CD4-positive, alpha-beta T cell treated with Interleukin-6 at 100 ng/mL for 8 hours (primary cell): ENCODE measurements at regions not wholly inside any gene's neighbourhood (a gene's known extent, or its start where the extent isn't known, plus 50 kb on each side); places are given as distances from the start of the nearest gene placed in this dataset.
"Not testable (repeated sequence)": the region's sequence is repeated elsewhere in the genome, so short reads cannot be mapped to it uniquely, and the experiment has no call there.

ENCODE experiments used
- DNase-seq: peaks from one replicate; pipeline ENCODE4 v3.0.0-alpha.2; 2020; ENCODE audit warnings: mixed read lengths, low spot score

DNA sequence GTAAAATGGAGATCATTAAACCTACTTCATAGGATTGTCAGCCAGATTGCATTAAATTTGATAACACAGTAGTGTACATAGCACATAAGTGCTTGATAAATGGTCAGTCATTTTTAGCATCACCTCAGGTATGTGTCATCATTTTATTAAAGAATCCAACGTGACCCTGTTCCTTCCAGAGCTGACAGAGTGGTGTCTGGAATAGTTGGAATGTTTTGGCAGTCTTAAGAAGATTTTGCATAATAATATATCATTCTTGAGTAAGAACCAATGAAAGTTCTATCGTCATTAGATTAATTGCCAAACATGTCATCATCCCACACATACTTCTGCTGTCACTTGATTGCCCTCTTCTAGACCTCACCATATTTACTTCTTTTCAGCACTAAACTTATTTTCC lies 451.4 kb upstream of the POM121L12 start:
- no peak for DNase-seq

DNA sequence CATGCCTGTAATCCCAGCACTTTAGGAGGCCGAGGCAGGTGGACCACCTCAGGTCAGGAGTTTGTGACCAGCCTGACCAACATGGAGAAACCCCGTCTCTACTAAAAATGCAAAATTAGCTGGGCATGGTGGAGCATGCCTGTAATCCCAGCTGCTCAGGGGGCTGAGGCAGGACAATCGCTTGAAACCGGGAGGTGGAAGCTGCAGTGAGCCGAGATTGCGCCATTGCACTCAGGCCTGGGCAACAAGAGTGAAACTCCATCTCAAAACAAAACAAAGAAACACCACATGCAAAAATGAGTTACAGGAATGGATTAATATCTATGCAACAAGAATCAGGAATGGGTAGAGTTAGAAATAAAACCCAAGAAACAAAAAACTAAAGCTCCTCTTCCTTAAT lies 462.3 kb upstream of the POM121L12 start:
- not testable (repeated sequence) for DNase-seq

DNA sequence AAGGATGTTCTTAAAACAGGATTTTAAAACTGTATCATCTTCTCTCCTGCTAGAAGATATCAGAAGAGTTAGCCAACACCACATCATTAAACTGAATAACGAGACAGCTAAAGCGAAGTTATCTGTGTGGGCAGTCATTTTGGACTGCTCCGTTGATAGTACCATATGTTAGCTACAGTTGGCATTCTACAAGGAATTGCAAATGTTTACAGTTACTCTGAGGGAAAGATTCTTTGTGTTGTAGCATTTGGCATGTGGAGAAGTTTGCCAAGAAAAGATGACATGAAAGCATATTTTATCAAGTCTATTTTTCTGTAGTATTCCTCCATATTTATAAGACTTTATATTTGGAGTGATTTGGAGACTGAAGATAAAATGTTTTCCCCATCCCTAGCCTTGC lies 464.4 kb upstream of the POM121L12 start:
- no peak for DNase-seq

DNA sequence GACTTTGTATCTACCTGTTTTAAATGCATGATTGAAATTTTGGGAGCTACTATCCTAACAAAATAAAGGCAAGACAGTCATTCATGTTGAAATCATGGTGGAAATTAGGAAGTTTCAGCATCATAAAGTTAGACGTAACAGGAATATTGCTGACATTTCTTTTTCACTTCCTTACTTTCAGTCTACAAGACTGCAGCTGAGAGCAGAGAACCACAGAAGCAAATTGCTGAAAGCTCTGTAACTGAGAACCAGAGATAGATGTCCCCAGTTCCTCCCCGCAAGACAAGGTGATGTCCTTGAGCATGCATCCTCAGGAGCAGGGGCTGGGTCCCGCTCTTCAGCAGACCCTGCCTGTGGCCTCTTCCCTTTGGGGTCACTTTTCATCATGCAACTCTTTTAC lies 466.3 kb upstream of the POM121L12 start:
- DNase-seq, result no peak

DNA sequence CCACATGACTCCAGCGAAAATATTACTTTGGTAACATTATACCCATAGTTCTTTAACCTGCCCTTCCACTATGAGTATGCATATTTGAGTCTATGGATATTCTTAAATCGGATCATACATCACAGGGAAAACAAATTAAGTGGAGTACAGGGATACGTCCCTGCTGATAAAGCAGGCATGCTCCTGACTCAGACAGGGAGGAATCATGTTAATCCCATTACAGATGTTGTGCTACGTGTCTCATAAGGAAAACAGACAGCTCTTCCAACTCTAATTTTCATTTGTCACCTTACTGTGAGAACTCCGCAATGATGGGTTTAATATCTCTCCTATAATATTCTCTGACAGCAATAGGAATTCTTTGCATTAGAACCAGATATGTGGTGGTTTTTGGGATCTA lies 469.5 kb upstream of the POM121L12 start:
- no peak for DNase-seq

GRCh38 chr7:52555805-52556204 lies 479.6 kb upstream of the POM121L12 start:
- no peak for DNase-seq

DNA sequence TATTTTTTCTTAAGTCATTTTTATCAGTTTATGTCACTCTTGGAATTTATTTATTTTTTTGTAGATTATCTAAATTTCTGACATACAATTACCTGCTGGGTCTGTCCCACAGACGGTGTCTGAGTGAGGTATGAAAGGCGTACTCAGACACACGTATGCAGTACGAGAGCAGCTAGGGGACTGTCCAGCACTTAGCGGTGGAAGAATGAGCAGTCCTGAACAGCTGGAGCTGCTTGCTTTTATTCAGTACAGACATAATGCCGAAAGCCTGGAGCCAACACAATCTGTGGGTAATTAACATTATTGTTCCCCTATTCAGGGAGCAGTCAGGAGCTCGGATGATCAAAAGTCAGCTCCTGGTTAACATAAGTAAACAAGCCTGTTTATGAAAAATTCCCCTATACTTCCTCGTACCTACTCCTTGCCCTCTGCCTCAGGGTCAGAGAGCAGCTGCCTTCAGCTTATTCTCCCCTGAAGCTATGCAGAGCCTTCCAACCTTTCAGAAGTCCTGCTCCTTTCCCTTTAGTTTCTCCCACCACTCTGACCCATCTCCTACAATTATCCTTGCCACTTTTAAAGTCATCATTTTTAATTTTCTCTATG lies 488.0 kb upstream of the POM121L12 start:
- DNase-seq, result no peak

DNA sequence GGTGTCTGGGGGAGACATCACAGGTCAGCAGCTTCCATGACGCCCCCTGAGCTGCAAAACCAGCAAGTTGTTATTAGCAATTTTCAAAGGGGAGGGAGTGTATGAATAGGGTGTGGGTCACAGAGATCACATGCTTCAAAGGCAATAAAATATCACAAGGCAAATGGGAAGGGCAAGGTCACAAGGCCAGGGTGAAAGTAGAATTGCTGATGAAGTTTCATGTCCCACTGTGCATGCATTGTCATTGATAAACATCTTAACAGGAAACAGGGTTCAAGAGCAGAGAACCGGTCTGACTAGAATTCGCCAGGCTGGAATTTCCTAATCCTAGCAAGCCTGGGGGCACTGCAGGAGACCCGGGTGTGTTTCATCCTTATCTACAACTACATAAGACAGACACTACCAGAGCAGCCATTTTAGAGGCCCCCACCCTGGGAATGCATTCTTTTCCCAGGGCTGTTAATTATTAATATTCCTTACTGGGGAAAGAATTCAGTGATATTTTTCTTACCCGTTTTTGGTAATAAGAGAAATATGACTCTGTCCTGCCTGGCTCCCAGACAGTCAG lies 494.2 kb upstream of the POM121L12 start:
- not testable (repeated sequence) for DNase-seq

DNA sequence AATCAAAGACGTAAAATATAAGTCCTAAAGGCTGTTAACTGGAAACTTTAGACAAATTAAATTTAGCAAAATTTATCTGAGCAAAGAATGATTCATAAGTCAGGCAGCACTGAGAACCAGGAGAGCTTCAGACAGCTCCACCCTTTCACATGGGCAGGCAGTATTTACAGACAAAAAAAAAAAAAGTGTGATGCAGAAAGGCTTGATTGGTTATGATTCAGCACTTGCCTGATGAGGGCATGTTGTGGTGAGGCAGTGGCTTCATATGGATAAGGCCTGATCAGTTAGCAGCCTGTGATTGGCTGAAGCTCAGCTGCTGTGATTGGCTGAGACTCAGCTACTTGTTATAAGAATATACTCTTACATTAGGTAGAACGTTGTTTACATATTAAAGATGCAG lies 495.4 kb upstream of the POM121L12 start:
- DNase-seq, result no peak

DNA sequence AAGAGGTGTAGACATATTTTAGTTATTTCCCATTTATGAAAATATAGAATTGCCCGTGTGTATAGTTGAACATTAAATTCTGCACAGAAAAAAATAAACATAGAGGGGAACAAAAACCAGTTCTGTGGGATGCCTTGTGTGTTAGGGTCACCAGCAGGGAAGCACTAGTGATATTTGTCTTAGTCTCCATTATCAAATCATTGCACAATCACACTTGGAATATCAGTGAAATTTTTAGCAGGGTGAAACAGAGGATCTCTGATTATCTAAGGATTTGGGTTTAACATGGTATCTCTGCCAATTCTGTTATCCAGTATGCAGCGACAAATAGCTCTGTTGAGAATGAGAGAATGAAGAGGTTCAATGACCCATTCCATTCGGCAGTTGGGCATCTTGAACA lies 496.0 kb upstream of the POM121L12 start:
- DNase-seq, result no peak

- DNase-seq, result no peak
These were observed 498.4 kb upstream of the POM121L12 start for GRCh38 chr7:52537051-52537450.

DNA sequence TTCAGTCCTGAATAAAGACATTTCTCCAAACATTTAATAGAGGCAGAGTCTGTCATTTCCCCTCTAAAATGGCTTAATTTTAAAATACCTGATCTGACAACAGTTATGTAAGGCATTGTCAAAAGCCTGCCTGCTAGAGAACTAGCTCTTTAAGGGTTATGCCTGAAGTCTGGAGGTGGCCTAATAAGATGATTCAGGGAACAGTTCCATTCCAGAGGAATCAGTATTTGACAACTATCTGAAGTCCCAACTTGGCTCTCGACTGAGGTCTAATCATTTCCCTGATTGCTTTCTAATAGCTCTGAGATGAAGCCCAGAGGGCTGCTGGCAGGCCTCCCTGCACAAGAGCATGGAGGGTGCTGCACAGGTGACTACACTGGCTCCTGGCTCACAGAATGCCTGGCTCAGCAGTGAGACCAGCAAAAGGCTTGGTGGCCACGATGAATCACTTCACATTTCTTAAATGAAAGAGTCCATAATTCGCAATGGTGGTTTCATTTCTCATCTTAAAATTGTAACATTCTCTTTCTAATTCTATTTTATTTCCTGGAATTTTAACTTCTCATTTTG lies 509.6 kb upstream of the POM121L12 start:
- DNase-seq, result no peak

DNA sequence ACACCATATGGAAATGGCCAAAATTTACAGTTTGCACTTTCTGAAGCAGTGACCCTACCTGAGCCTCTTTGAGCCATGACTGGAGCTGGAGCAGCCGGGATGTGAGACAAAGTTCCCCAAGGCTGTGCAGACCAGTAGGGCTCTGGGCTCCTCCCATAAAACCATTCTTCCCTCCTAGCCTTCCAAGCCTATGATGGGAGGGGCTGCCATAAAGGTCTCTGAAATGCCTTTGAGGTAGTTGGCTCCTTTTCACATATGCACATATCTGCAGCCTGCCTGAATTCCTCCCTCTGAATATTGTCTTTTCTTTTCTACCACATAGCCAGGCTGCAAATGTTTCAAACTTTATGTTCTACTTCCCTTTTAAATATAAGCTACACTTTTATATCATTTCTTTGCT lies 516.6 kb upstream of the POM121L12 start:
- DNase-seq, result no peak

GRCh38 chr7:52512656-52513055 lies 522.8 kb upstream of the POM121L12 start:
- no peak for DNase-seq

- no peak for DNase-seq
These were observed 527.7 kb upstream of the POM121L12 start for GRCh38 chr7:52507546-52508255.

GRCh38 chr7:52506325-52506724 lies 529.1 kb upstream of the POM121L12 start:
- no peak for DNase-seq

- no peak for DNase-seq
These were observed 530.9 kb upstream of the POM121L12 start for GRCh38 chr7:52504561-52504960.

- DNase-seq, result no peak
These were observed 533.2 kb upstream of the POM121L12 start for GRCh38 chr7:52502281-52502680.

DNA sequence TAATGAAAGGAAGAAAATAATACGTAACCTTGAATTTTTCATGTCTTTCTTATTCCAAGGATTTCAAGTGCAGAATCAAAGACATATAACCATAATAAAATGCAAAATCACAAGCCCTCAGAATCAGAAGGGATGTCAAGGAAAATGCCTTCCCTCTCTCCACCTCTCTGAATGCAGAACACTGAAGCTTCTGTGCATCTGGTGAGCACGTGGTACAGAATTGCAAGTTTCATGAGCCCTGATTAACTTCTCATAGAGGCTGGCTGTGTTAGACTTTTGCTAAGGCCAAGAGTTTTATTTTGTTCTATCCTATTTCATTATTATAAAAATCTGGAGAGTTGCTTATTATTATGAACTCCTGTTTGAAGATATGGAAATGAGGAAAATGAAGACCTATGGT lies 533.7 kb upstream of the POM121L12 start:
- DNase-seq, result no peak

- no peak for DNase-seq
These were observed 534.6 kb upstream of the POM121L12 start for GRCh38 chr7:52500841-52501240.

DNA sequence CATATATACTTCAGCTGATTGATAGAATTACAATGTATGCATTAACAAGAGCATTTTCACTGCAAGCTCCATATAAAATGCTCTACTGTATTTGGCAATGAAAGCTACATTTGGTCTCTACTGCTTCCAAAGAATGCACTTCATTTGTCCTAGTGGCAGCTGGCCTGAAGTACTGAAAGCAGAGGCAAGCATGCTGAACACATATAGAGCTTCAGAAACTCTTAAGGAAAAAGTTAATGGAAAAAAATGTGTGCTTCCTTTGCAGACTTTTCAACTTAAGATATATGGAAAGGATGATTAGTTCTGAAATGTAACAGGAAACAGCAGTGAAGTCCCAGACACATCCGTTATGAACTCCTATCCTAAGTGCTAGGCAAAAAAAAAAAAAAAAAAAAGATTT lies 537.1 kb upstream of the POM121L12 start:
- DNase-seq, result no peak

DNA sequence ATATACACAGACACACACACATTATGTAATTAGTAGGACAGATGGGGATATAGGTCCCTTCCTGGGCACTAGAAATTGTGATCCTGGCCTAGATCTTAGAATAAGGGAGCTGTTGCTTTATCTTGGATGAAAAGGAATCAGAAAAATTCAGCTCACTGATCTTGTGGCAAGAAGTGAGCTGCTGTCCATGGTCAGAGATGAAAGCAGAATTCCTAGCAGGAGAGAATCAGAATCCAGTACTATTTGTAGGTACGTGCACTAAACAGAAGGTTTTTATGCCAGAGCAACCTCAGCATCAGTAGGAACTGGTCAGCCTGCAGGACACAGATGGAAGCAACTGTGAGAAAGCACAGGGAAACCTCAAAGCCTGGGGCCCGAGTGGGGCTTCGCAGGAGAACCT lies 549.2 kb upstream of the POM121L12 start:
- DNase-seq, result no peak

GRCh38 chr7:52482076-52482475 lies 553.4 kb upstream of the POM121L12 start:
- no peak for DNase-seq
